GM20431 (cell line): ENCODE measurements at regions not wholly inside any gene's neighbourhood (a gene's known extent, or its start where the extent isn't known, plus 50 kb on each side); places are given as distances from the start of the nearest gene placed in this dataset.
"Not testable (repeated sequence)": the region's sequence is repeated elsewhere in the genome, so short reads cannot be mapped to it uniquely, and the experiment has no call there.

Experiments used
- in situ Hi-C: fragments of 300-500 bp; cut with MseI, MboI; formaldehyde crosslinking; loops from one replicate; pipeline ENCODE4 v1.15.0; 2020; ENCODE audit warnings: low sequenced_read_pairs; ENCODE audit not compliant: unreplicated experiment

- in situ Hi-C loops = no loop called here
Observed at GRCh38 chr1:96090134-96090533, 631.5 kb upstream of the PTBP2 start.

DNA sequence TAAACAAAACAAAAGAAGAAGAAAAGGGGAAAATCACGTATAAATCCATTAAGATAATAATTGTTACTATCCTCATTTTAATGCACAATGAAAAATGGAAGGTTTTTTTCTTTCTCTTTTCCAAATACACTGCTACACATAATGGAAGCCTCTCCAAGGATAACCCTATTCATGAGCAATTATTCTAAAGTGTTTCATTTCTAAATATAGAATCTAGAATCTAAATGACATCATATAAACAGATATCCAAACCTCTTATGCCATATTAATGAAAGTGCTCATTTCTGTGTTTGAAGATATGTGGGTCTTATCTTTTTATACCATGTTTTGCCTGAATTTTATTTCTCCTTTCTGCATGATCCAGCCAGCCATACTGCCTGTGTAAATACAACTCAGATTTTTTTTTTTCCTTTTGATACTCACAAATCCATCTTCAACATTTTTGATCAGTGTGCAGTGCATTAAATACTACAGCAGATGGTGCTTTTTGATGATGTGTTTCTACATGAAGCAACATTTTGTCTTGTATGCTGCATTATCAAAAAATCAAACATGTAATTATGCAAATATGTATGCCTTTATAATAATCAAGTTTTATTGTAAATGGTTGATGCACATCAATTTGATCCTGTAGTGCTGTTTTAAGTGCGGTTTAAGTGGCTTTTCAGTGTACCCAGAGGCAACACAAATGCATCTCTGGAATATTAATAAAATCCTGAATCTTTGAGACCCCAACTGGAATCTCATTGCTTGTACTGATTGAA lies 625.6 kb upstream of the PTBP2 start:
- in situ Hi-C loops = no loop called here

GRCh38 chr1:96096613-96097321 lies 624.8 kb upstream of the PTBP2 start:
- in situ Hi-C loops = no loop called here

DNA sequence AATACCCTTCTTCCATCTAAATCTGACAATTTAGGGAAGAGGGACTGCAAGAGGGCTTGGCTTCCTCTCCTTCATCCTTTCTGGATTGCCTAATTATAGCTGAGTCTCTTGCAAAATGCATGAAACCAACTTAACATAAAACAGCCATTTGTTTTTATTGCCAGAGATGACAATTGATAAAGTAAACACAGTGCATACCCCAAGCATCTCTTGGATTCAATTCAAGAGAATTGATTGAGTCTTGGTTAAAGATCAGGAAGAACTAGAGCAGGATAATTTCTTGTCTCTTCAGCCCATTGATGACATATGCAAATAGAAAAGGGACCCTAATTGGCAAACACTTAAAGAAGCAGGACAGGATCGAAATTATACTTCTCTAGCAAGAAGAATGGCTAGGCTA lies 617.1 kb upstream of the PTBP2 start:
- in situ Hi-C loops = no loop called here

DNA sequence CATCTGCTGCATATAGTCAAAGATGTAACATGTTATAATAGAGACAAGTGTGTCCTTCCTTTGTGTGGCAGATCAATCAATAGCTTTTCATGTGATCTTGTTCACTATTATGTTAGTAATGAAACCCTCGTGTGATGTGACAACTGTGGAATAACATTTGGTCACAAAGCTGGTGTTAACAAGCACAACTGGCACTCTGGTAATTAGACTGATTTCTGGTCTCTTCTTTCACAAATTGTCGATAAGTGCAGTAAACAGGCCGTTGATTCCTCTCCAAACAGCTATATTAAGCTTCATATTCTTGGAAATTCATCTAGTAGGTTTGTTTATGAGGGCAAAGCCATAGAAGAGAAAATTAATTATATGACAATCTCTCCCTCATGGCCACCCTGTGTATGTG lies 616.7 kb upstream of the PTBP2 start:
- in situ Hi-C loops = no loop called here

DNA sequence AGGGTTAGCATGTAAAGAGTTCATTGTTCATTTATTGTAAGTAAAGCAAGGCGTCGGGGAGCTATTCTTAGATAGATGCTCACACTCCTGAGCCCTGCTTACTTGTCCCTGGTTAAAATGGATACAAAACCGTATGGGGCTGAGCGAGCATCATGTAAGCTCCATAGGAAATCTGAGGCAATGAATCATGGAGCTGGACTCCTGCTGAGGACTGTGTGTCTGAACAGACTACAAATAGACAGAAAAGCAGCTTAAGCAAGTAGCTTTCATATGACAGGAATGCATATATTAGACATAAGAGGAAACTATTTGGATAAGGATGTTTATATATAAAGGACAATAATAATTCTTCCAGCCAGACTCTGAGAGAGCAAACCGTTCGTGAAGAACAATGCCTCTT lies 604.9 kb upstream of the PTBP2 start:
- in situ Hi-C loops = no loop called here

GRCh38 chr1:96130432-96130831 lies 591.2 kb upstream of the PTBP2 start:
- in situ Hi-C loops = no loop called here

GRCh38 chr1:96144636-96145035 lies 576.9 kb upstream of the PTBP2 start:
- in situ Hi-C loops = no loop called here

GRCh38 chr1:96145492-96145891 lies 576.1 kb upstream of the PTBP2 start:
- in situ Hi-C loops = no loop called here

DNA sequence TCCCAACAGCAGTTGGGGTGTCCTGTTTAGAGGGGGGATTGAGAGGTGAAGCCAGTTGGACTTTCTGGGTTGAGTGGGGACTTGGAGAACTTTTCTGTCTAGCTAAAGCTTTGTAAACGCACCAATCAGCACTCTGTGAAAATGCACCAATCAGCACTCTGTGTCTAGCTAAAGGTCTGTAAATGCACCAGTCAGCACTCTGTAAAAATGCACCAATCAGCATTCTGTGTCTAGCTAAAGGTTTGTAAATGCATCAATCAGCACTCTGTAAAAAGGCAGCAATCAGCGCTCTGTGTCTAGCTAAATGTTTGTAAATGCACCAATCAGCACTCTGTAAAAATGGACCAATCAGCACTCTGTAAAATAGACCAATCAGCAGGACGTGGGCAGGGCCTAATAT lies 568.6 kb upstream of the PTBP2 start:
- in situ Hi-C loops = not testable (repeated sequence)

DNA sequence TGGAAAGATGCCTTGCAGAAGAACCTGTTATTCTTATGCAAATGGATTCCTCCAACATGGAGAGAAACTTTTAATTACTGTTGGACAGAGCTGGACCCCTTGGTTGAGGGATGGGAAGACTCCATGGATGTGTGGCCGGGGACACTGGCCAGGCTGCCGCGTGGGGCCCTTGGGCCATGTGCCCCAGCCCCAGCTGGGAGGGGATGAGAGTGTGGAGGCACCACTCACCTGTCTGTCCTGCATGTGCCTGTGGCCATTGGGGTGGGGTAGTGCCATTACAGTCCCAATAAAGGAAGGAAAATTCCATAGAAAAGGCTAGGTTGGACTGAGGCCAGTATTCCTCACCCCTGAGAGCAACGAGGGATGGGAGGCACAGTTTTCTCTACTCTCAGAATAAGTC lies 564.5 kb upstream of the PTBP2 start:
- in situ Hi-C loops = no loop called here

GRCh38 chr1:96159379-96159778 lies 562.2 kb upstream of the PTBP2 start:
- in situ Hi-C loops = no loop called here

DNA sequence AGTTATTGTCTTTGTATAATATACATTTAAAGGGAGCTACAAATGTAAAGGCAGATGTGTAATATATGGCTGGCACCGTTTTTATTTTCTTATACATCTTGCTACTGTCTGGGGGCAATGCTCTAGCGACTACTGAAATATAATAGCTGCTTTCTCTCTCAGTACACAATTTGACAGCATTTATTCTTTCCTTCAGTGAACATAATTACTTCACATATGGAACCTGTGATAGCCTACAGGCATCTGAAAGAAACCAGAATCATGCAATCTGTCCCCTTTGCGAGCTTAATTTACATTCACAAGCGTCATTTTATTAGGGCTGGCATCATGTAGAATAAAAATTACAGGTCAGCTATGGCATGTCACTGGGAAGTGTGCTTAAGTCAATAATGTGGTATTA lies 557.5 kb upstream of the PTBP2 start:
- in situ Hi-C loops = no loop called here

GRCh38 chr1:96178053-96178452 lies 543.5 kb upstream of the PTBP2 start:
- in situ Hi-C loops = no loop called here

- in situ Hi-C loops = no loop called here
Observed at GRCh38 chr1:96183485-96183884, 538.1 kb upstream of the PTBP2 start.

DNA sequence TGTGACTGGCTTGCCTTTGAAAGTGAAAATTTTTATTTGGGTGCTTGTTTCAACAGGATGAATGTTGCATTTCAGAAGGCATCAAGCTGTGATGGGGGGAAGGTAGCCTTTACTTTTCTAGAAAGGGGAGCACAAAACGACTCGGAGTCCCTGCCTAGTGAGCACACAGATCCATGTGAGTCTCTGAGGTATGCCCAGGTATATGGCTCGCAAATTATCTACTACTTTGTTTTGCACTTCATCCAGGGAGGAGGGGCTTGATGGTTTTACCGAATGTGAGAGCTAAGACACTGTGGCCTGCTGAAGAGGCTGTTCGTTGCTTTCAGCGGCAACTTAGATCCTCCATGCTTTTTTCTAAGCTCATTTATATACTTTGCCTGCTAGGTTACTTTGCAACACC lies 537.7 kb upstream of the PTBP2 start:
- in situ Hi-C loops = no loop called here

- in situ Hi-C loops = no loop called here
Observed at GRCh38 chr1:96185181-96185580, 536.4 kb upstream of the PTBP2 start.

DNA sequence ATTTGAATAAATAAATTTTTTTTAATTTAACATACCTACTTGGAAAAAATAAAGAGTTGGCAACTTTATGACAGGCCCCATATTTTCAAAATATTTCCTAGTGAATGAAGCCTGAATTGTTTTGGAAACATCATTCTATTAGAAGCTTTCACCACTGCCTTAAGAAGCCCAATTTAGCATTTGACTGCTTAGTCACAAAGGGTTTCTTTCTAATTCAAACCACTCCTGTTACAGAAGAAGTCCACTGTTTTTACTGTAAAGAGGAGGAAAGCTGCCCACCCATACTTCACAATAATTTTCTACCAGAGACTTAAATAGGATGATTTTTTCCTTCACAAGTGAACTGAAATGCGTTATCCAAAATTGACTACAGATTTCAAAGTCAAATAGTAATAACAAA lies 534.6 kb upstream of the PTBP2 start:
- in situ Hi-C loops = no loop called here

- in situ Hi-C loops = no loop called here
Observed at GRCh38 chr1:96191165-96191564, 530.4 kb upstream of the PTBP2 start.

DNA sequence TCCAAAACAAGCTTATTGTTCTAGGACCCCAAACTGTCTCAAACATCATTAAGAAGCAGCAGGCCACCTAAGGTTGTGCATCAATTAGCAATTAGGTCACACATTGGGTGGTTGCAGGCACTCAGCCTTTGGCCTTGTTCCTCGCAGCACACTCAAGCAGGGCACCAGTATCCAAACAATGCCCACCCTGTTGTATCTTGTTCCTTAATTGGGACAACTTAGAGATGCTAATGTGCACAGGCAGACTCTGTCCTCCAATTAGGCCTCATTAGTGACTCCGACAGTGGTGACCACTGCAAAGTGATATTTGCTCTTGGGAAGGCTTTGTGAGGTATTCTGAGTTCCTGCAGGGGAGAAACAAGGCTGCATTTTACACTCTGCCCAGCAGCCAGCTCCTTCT lies 515.1 kb upstream of the PTBP2 start:
- in situ Hi-C loops = no loop called here

DNA sequence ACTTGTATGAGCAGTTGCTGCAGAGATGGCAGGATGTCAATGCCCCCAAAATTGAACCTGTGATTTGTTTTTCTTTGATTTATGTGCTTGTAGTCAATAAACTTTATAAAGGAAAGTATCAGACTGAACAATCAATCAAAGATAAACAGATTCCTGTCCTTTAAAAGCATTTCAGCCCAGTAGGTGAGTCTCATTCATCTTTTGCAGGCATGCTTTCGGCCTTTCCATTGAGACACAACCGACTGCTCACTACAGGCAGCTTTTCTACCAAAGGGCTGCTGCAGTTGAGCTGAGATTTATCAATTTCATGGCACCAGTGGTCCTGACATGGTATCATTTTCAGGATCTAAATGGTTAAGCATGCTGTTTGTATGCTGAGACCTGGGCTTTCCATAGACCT lies 513.6 kb upstream of the PTBP2 start:
- in situ Hi-C loops = no loop called here

GRCh38 chr1:96208428-96208827 lies 513.2 kb upstream of the PTBP2 start:
- in situ Hi-C loops = no loop called here
